ENCODE measurements at regions not wholly inside any gene's neighbourhood (a gene's known extent, or its start where the extent isn't known, plus 50 kb on each side); places are given as distances from the start of the nearest gene placed in this dataset.

DNA sequence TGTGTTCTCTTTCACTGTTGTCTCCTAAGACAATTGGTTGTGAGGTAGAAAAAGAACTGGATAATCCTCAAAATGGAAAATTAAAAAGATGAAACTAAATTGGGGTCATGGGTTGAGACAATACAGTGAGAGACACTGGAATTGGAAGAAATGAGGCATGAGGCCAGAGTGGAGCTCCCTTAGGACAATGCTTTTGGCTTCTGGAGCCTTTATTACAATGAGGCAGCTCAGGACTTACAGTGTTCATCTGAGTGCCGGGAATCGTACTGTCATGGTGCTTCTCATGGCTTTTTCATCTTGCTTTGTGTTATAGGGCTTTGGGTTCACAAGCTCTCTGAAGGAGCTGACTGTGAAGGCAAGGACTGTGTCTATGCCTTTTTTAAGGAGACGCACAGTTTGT lies 293.5 kb downstream of the SOX2 start:
- TF ChIP-seq CTCF (IDR thresholded peaks at IDR 0.05) (no peak), TAF1 (IDR thresholded peaks at IDR 0.05; ENCODE audit: borderline replicate concordance, low read depth, low read length) (no peak), EP300 (IDR thresholded peaks at IDR 0.05; ENCODE audit: borderline replicate concordance in 1 of 2, low read depth in 1 of 2, low read length in 1 of 2) (no peak)
- TF ChIP-seq, protein P1, sequence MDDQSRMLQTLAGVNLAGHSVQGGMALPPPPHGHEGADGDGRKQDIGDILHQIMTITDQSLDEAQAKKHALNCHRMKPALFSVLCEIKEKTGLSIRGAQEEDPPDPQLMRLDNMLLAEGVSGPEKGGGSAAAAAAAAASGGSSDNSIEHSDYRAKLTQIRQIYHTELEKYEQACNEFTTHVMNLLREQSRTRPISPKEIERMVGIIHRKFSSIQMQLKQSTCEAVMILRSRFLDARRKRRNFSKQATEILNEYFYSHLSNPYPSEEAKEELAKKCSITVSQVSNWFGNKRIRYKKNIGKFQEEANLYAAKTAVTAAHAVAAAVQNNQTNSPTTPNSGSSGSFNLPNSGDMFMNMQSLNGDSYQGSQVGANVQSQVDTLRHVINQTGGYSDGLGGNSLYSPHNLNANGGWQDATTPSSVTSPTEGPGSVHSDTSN (IDR thresholded peaks at IDR 0.05): no peak

Measured in SK-N-SH (cell line).